H1 (cell line): ENCODE measurements at regions not wholly inside any gene's neighbourhood (a gene's known extent, or its start where the extent isn't known, plus 50 kb on each side); places are given as distances from the start of the nearest gene placed in this dataset.

Source experiments
- CTCF ChIA-PET: fragments of 300-600 bp; sonication (Branson Sonifier 250); formaldehyde crosslinking; loops from one replicate; lab custom pipeline; 2021; ENCODE audit not compliant: partially characterized antibody; lab: Charles Lee
- POLR2A ChIA-PET: fragments of 300-600 bp; sonication (Branson Sonifier 250); formaldehyde crosslinking; loops from one replicate; lab custom pipeline; 2021; ENCODE audit warnings: inconsistent platforms; ENCODE audit not compliant: partially characterized antibody; lab: Charles Lee
- DNase-seq, 2 experiments: peaks; one replicate each; pipeline versions ENCODE4 v3.0.0 to v3.0.0-alpha.2; 2010 to 2022; ENCODE audit warnings: low spot score in 2 of 2, low read depth in 1 of 2, mixed read lengths in 1 of 2
- FAIRE-seq: peaks from 2 replicates; lab custom pipeline; 2011; peaks lifted over from hg19 to GRCh38; lab: Jason Lieb, UNC
- H2AFZ ChIP-seq: 2 replicates; pipeline ENCODE4 v1.8.1; 2012; ENCODE audit warnings: low read length, inconsistent platforms
- H2AK5ac ChIP-seq: 2 replicates; pipeline ENCODE4 v1.6.1; 2013; ENCODE audit warnings: low read depth, low read length
- H2BK120ac ChIP-seq: replicated peaks from 2 replicates; pipeline ENCODE3; 2013; ENCODE audit warnings: low read depth, low read length, inconsistent platforms
- H2BK12ac ChIP-seq: 2 replicates; pipeline ENCODE4 v1.6.1; 2013; ENCODE audit warnings: low read depth, low read length
- H2BK15ac ChIP-seq: 2 replicates; pipeline ENCODE4 v1.6.1; 2013; ENCODE audit warnings: low read length
- H2BK20ac ChIP-seq: 2 replicates; pipeline ENCODE4 v1.6.1; 2013; ENCODE audit warnings: low read length
- H2BK5ac ChIP-seq: 2 replicates; pipeline ENCODE4 v1.6.1; 2013; ENCODE audit warnings: low read depth, low read length
- H3K14ac ChIP-seq: 2 replicates; pipeline ENCODE4 v1.6.1; 2013; ENCODE audit warnings: inconsistent platforms; ENCODE audit not compliant: insufficient read length
- H3K18ac ChIP-seq: 2 replicates; pipeline ENCODE4 v1.6.1; 2013; ENCODE audit warnings: low read length; ENCODE audit errors: extremely low read depth
- H3K23ac ChIP-seq: 2 replicates; pipeline ENCODE4 v1.6.1; 2013; ENCODE audit warnings: inconsistent platforms; ENCODE audit not compliant: insufficient read length
- H3K23me2 ChIP-seq: 2 replicates; pipeline ENCODE4 v1.6.1; 2013; ENCODE audit warnings: low read depth, low read length
- H3K27ac ChIP-seq: 2 replicates; pipeline ENCODE4 v1.6.1; 2011; ENCODE audit warnings: low read depth, low read length, inconsistent platforms
- H3K27me3 ChIP-seq, 4 experiments: replicated peaks in 1 of 4; 1 replicate in 1 of 4; 2 replicates in 3 of 4; pipeline versions ENCODE4 v1.6.1 to v1.8.1; 2011 to 2013; ENCODE audit warnings: low read length in 3 of 4, mild to moderate bottlenecking in 3 of 4, inconsistent platforms in 2 of 4, mixed read lengths in 2 of 4, moderate library complexity in 1 of 4; ENCODE audit not compliant: control insufficient read depth in 3 of 4, insufficient read depth in 3 of 4; ENCODE audit errors: extremely low read depth in 1 of 4
- H3K36me3 ChIP-seq, 4 experiments: 2 replicates each; pipeline versions ENCODE4 v1.6.1 to v1.8.1; 2011 to 2013; ENCODE audit warnings: mild to moderate bottlenecking in 4 of 4, low read length in 3 of 4, moderate library complexity in 2 of 4, control low read depth in 1 of 4, inconsistent platforms in 1 of 4; ENCODE audit not compliant: insufficient read depth in 4 of 4, control insufficient read depth in 2 of 4
- H3K4ac ChIP-seq: replicated peaks from 2 replicates; pipeline ENCODE3; 2013; ENCODE audit warnings: low read length, low read depth, mixed read lengths, inconsistent platforms; ENCODE audit not compliant: insufficient read length
- H3K4me1 ChIP-seq, 4 experiments: replicated peaks in 1 of 4; 1 replicate in 1 of 4; 2 replicates in 3 of 4; pipeline versions ENCODE4 v1.6.1 to v1.8.1; 2011 to 2013; ENCODE audit warnings: low read length in 3 of 4, inconsistent platforms in 2 of 4, mixed read lengths in 1 of 4; ENCODE audit not compliant: insufficient read depth in 4 of 4, control insufficient read depth in 3 of 4
- H3K4me2 ChIP-seq, 2 experiments: 2 replicates each; pipeline versions ENCODE4 v1.6.1 to v1.8.1; 2011 to 2013; ENCODE audit warnings: low read depth in 2 of 2, low read length in 2 of 2, control low read depth in 1 of 2, inconsistent platforms in 1 of 2, mild to moderate bottlenecking in 1 of 2; ENCODE audit not compliant: insufficient read depth in 1 of 2
- H3K4me3 ChIP-seq, 4 experiments: fragments of 200-600, 300-600 bp in 1 of 4; sonication (generic), shearing (Covaris generic), sonication (Bioruptor Twin) in 1 of 4; 2 replicates each; pipeline versions ENCODE4 v1.5.1 to v1.8.1; 2011 to 2016; ENCODE audit warnings: low read length in 4 of 4, low read depth in 3 of 4, control low read depth in 2 of 4, inconsistent platforms in 2 of 4, mild to moderate bottlenecking in 2 of 4, mixed read lengths in 1 of 4, moderate library complexity in 1 of 4; ENCODE audit not compliant: insufficient read depth in 2 of 4; ENCODE audit errors: extremely low read depth in 1 of 4
- H3K56ac ChIP-seq: replicated peaks from 2 replicates; pipeline ENCODE3; 2013; ENCODE audit warnings: low read depth, mild to moderate bottlenecking, mixed read lengths, low read length, inconsistent platforms; ENCODE audit not compliant: insufficient read length
- H3K79me1 ChIP-seq: 2 replicates; pipeline ENCODE4 v1.6.1; 2013; ENCODE audit warnings: low read depth, low read length, control low read depth
- H3K79me2 ChIP-seq, 2 experiments: 2 replicates each; pipeline versions ENCODE4 v1.6.1 to v1.8.1; 2012 to 2013; ENCODE audit warnings: low read length in 2 of 2, mild to moderate bottlenecking in 2 of 2, inconsistent platforms in 1 of 2; ENCODE audit not compliant: insufficient read depth in 2 of 2, control insufficient read depth in 1 of 2
- H3K9ac ChIP-seq, 4 experiments: replicated peaks in 1 of 4; 1 replicate in 1 of 4; 2 replicates in 3 of 4; pipeline versions ENCODE4 v1.6.1 to v1.8.1; 2011 to 2013; ENCODE audit warnings: low read depth in 3 of 4, low read length in 3 of 4, control low read depth in 2 of 4, mild to moderate bottlenecking in 2 of 4, moderate library complexity in 2 of 4, inconsistent platforms in 1 of 4; ENCODE audit errors: extremely low read depth in 1 of 4
- H3K9me3 ChIP-seq, 2 experiments: 2 replicates each; pipeline versions ENCODE4 v1.6.1 to v1.8.1; 2012 to 2013; ENCODE audit warnings: mild to moderate bottlenecking in 2 of 2, moderate library complexity in 2 of 2, control low read depth in 1 of 2, inconsistent platforms in 1 of 2, low read depth in 1 of 2, low read length in 1 of 2, mixed read lengths in 1 of 2; ENCODE audit not compliant: insufficient read depth in 2 of 2
- H4K20me1 ChIP-seq, 2 experiments: replicated peaks in 1 of 2; 2 replicates each; pipeline versions ENCODE3 to v1.8.1; 2011 to 2013; ENCODE audit warnings: inconsistent platforms in 2 of 2, low read length in 2 of 2, mild to moderate bottlenecking in 1 of 2; ENCODE audit not compliant: insufficient read depth in 2 of 2, control insufficient read depth in 1 of 2
- H4K5ac ChIP-seq: 2 replicates; pipeline ENCODE4 v1.6.1; 2013; ENCODE audit warnings: low read length, low read depth, mixed read lengths, inconsistent platforms; ENCODE audit not compliant: insufficient read length
- H4K8ac ChIP-seq: 2 replicates; pipeline ENCODE4 v1.8.0; 2013; ENCODE audit warnings: mild to moderate bottlenecking, moderate library complexity, low read length, inconsistent platforms; ENCODE audit not compliant: insufficient read depth; ENCODE audit errors: extremely low read depth
- H4K91ac ChIP-seq: replicated peaks from 2 replicates; pipeline ENCODE3; 2013; ENCODE audit warnings: low read length, mixed read lengths, inconsistent platforms; ENCODE audit not compliant: insufficient read length
- BACH1 ChIP-seq: IDR thresholded peaks from 2 replicates; pipeline ENCODE4 v1.6.1; 2012; ENCODE audit warnings: low read length, improper control_type of control experiment
- CBX8 ChIP-seq: fragments of 300-800, 300-1000 bp; sonication (generic); IDR thresholded peaks from 2 replicates; pipeline ENCODE4 v1.7.1; 2016; ENCODE audit warnings: low read depth, low read length, borderline replicate concordance
- CHD1 ChIP-seq: IDR thresholded peaks from 2 replicates; pipeline ENCODE4 v1.6.1; 2012; ENCODE audit warnings: low read depth, low read length, improper control_type of control experiment
- CREB1 ChIP-seq: IDR thresholded peaks from 2 replicates; pipeline ENCODE4 v1.6.1; 2012; ENCODE audit warnings: inconsistent platforms
- GTF2F1 ChIP-seq: IDR thresholded peaks from 2 replicates; pipeline ENCODE4 v1.6.1; 2012; ENCODE audit warnings: low read depth, low read length, improper control_type of control experiment, borderline replicate concordance
- HDAC6 ChIP-seq: IDR thresholded peaks from one replicate; pipeline ENCODE4 v1.7.1; 2012; ENCODE audit warnings: low read depth, mild to moderate bottlenecking, inconsistent platforms, low read length, moderate library complexity
- RBBP5 ChIP-seq: IDR thresholded peaks from 2 replicates; pipeline ENCODE4 v1.7.1; 2012; ENCODE audit warnings: low read depth, mild to moderate bottlenecking, inconsistent platforms, low read length, moderate library complexity, borderline replicate concordance
- WGBS, 2 experiments: shearing (Covaris generic) in 1 of 2; methylation state at CpG; one replicate each; pipeline versions ENCODE4 v1.1.6 to v1.1.7; 2013 to 2015; ENCODE audit warnings: low lambda C conversion rate in 2 of 2, mixed read lengths in 2 of 2, inconsistent platforms in 1 of 2, low coverage in 1 of 2, missing lambda C conversion rate in 1 of 2; ENCODE audit not compliant: insufficient replicate concordance in 2 of 2, insufficient coverage in 1 of 2, insufficient read length in 1 of 2; ENCODE audit errors: extremely low coverage in 1 of 2, missing lambda C conversion rate in 1 of 2; 5-methylcytosine and 5-hydroxymethylcytosine counted together
- TF ChIP-seq, protein P1 (sequence below), 3 experiments: IDR thresholded peaks; 1 replicate in 2 of 3; 2 replicates in 1 of 3; pipeline versions ENCODE4 v1.5.1 to v1.6.1; 2011; ENCODE audit warnings: low read length in 3 of 3, mild to moderate bottlenecking in 3 of 3, inconsistent platforms in 2 of 3, low read depth in 1 of 3, moderate library complexity in 1 of 3; ENCODE audit not compliant: insufficient read depth in 1 of 3; ENCODE audit errors: control extremely low read depth in 1 of 3

GRCh38 chr4:53899586-53900270, 164.7 kb downstream of the CHIC2 start:
- no peak overlapping the region for H2AFZ ChIP-seq
- H2BK20ac ChIP-seq = no peak overlapping the region
- H3K27ac ChIP-seq = no peak overlapping the region
- no peak overlapping the region for H2BK120ac ChIP-seq
- no peak overlapping the region for H3K4me3 ChIP-seq
- DNase-seq (no peak), FAIRE-seq (no peak)
- no peaks in the 10 kb centered on the region for H3K36me3 ChIP-seq
- H4K20me1 ChIP-seq = peaks cover 0 to 1% of the 10 kb centered on the region in 2 experiments
- POLR2A ChIA-PET = no interaction called here
- CTCF ChIA-PET = no interaction called here
- no peak overlapping the region for H2AK5ac ChIP-seq
- H3K9me3 ChIP-seq = no peaks in the 10 kb centered on the region
- H4K8ac ChIP-seq = no peak overlapping the region
- no peak overlapping the region for H3K18ac ChIP-seq
- no peaks in the 10 kb centered on the region for H3K4me1 ChIP-seq
- H4K5ac ChIP-seq = no peak overlapping the region
- H3K9ac ChIP-seq = no peak overlapping the region
- H4K91ac ChIP-seq = no peak overlapping the region
- no peaks in the 10 kb centered on the region for H3K79me2 ChIP-seq
- H3K23ac ChIP-seq = no peak overlapping the region
- WGBS, 2 experiments = 89% methylated on average over 9 of the region's 9 CpGs; no CpG with 5 or more reads in 1 of the 2 experiments
- no peak overlapping the region for H3K4ac ChIP-seq
- no peak overlapping the region for H3K14ac ChIP-seq
- no peak overlapping the region for H2BK15ac ChIP-seq
- H3K56ac ChIP-seq = no peak overlapping the region
- H3K4me2 ChIP-seq = no peak overlapping the region
- no peak overlapping the region for H2BK12ac ChIP-seq
- H3K23me2 ChIP-seq = no peaks in the 10 kb centered on the region
- no peak overlapping the region for H2BK5ac ChIP-seq
- no peaks in the 10 kb centered on the region; a peak in 1 of 7 replicates for H3K27me3 ChIP-seq
- no peaks in the 10 kb centered on the region for H3K79me1 ChIP-seq
- TF ChIP-seq, protein P1, sequence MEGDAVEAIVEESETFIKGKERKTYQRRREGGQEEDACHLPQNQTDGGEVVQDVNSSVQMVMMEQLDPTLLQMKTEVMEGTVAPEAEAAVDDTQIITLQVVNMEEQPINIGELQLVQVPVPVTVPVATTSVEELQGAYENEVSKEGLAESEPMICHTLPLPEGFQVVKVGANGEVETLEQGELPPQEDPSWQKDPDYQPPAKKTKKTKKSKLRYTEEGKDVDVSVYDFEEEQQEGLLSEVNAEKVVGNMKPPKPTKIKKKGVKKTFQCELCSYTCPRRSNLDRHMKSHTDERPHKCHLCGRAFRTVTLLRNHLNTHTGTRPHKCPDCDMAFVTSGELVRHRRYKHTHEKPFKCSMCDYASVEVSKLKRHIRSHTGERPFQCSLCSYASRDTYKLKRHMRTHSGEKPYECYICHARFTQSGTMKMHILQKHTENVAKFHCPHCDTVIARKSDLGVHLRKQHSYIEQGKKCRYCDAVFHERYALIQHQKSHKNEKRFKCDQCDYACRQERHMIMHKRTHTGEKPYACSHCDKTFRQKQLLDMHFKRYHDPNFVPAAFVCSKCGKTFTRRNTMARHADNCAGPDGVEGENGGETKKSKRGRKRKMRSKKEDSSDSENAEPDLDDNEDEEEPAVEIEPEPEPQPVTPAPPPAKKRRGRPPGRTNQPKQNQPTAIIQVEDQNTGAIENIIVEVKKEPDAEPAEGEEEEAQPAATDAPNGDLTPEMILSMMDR (IDR thresholded peaks at IDR 0.05; ENCODE audit: control extremely low read depth in 1 of 3, insufficient read depth in 1 of 3, low read depth in 1 of 3, low read length in 3 of 3) = no peak
- TF ChIP-seq HDAC6 (no peak), BACH1 (no peak), RBBP5 (no peak), CREB1 (no peak), CHD1 (no peak), CBX8 (no peak), GTF2F1 (no peak)
